ENCODE measurements at regions not wholly inside any gene's neighbourhood (a gene's known extent, or its start where the extent isn't known, plus 50 kb on each side); places are given as distances from the start of the nearest gene placed in this dataset.

- no peaks in the 10 kb centered on the region for H3K27me3 ChIP-seq
- no peaks in the 10 kb centered on the region for H3K36me3 ChIP-seq
- H3K4me3 ChIP-seq, result no peak overlapping the region
- 85 to 92% (median 88%) methylated on average over 1 of the region's 1 CpG for WGBS, 5 donors
- H3K27ac ChIP-seq, result no peak overlapping the region
- intact Hi-C loops (cut with DNase I; ENCODE audit: low total_unique reads), result no loop called here
- DNase-seq, result no peak
- H3K9me3 ChIP-seq, result no peaks in the 10 kb centered on the region
- no peak for TF ChIP-seq EP300 (IDR thresholded peaks at IDR 0.05)
- TF ChIP-seq POLR2AphosphoS5 (IDR thresholded peaks at IDR 0.05), result no peak
- TF ChIP-seq POLR2A (IDR thresholded peaks at IDR 0.05), result no peak
- TF ChIP-seq CTCF (IDR thresholded peaks at IDR 0.05), result no peak
- H3K4me1 ChIP-seq, result peaks cover 0 to 24% (median 10%) of the 10 kb centered on the region in 4 donors
Observed at GRCh38 chr5:67541875-67542274, 345.3 kb upstream of the CD180 start.

- Histone ChIP-seq H3K27ac (peak overlapping the region in 1 of 5 donors; percentile 68), H3K9me3 (no peaks in the 10 kb centered on the region)
Observed at GRCh38 chr5:67538855-67539506, 342.4 kb upstream of the CD180 start.

GRCh38 chr5:67537439-67538148 lies 341.0 kb upstream of the CD180 start:
- no peaks in the 10 kb centered on the region for H3K27me3 ChIP-seq
- no peaks in the 10 kb centered on the region for H3K36me3 ChIP-seq
- peaks cover 0 to 29% (median 12%) of the 10 kb centered on the region in 4 donors for H3K4me1 ChIP-seq
- H3K4me3 ChIP-seq, result peak overlapping the region; percentile 9 to 29 (median 16)
- WGBS, 5 donors, result 49 to 65% (median 63%) methylated on average over 5 of the region's 5 CpGs
- intact Hi-C loops (cut with DNase I; ENCODE audit: low total_unique reads), result no loop called here
- peak overlapping the region in 4 of 5 donors; percentile 11 to 68 (median 44) for H3K27ac ChIP-seq
- no peak for TF ChIP-seq EP300 (IDR thresholded peaks at IDR 0.05)
- TF ChIP-seq CTCF (IDR thresholded peaks at IDR 0.05), result no peak
- TF ChIP-seq POLR2A (IDR thresholded peaks at IDR 0.05), result no peak
- no peak for TF ChIP-seq POLR2AphosphoS5 (IDR thresholded peaks at IDR 0.05)
- H3K9me3 ChIP-seq, result no peaks in the 10 kb centered on the region
- peak in 1 of 2 donors; percentile 48 for DNase-seq

More at GRCh38 chr5:67538855-67539506, 342.4 kb upstream of the CD180 start:
- 54 to 73% (median 58%) methylated on average over 2 of the region's 2 CpGs for WGBS, 5 donors
- H3K36me3 ChIP-seq, result no peaks in the 10 kb centered on the region
- H3K27me3 ChIP-seq, result no peaks in the 10 kb centered on the region
- DNase-seq, result no peak
- peaks cover 0 to 27% (median 12%) of the 10 kb centered on the region in 4 donors for H3K4me1 ChIP-seq
- intact Hi-C loops (cut with DNase I; ENCODE audit: low total_unique reads), result no loop called here
- no peak overlapping the region for H3K4me3 ChIP-seq
- TF ChIP-seq EP300 (IDR thresholded peaks at IDR 0.05) (no peak), CTCF (IDR thresholded peaks at IDR 0.05) (no peak), POLR2A (IDR thresholded peaks at IDR 0.05) (no peak), POLR2AphosphoS5 (IDR thresholded peaks at IDR 0.05) (no peak)

- peak in 1 of 2 donors; percentile 60 for DNase-seq
- WGBS, 5 donors, result 13 to 31% (median 19%) methylated on average over 3 of the region's 3 CpGs
- H3K9me3 ChIP-seq, result no peaks in the 10 kb centered on the region
- H3K27me3 ChIP-seq, result no peaks in the 10 kb centered on the region
- H3K27ac ChIP-seq, result peak overlapping the region in 1 of 5 donors; percentile 68
- H3K4me3 ChIP-seq, result peak overlapping the region in 1 of 4 donors; percentile 11
- H3K4me1 ChIP-seq, result peaks cover 0 to 37% (median 12%) of the 10 kb centered on the region in 4 donors
- TF ChIP-seq POLR2A (IDR thresholded peaks at IDR 0.05) (no peak), CTCF (IDR thresholded peaks at IDR 0.05) (no peak), EP300 (IDR thresholded peaks at IDR 0.05) (no peak), POLR2AphosphoS5 (IDR thresholded peaks at IDR 0.05) (no peak)
- H3K36me3 ChIP-seq, result no peaks in the 10 kb centered on the region
- intact Hi-C loops (cut with DNase I; ENCODE audit: low total_unique reads), result no loop called here
Observed at GRCh38 chr5:67536866-67537265, 340.3 kb upstream of the CD180 start.

Measured in stomach (tissue), 8 donors.